Rectal smooth muscle tissue (tissue), 1 donor: ENCODE measurements at regions not wholly inside any gene's neighbourhood (a gene's known extent, or its start where the extent isn't known, plus 50 kb on each side); places are given as distances from the start of the nearest gene placed in this dataset.

Experiments
- H3K27ac ChIP-seq: one replicate; pipeline ENCODE4 v1.7.0; 2013; ENCODE audit warnings: low read depth, low read length, inconsistent platforms
- H3K27me3 ChIP-seq: one replicate; pipeline ENCODE4 v1.7.0; 2013; ENCODE audit warnings: low read length; ENCODE audit not compliant: control insufficient read depth, insufficient read depth
- H3K36me3 ChIP-seq: one replicate; pipeline ENCODE4 v1.7.0; 2013; ENCODE audit warnings: low read length; ENCODE audit not compliant: control insufficient read depth, insufficient read depth
- H3K4me1 ChIP-seq: one replicate; pipeline ENCODE4 v1.7.0; 2013; ENCODE audit warnings: low read length; ENCODE audit not compliant: control insufficient read depth, insufficient read depth
- H3K4me3 ChIP-seq: one replicate; pipeline ENCODE4 v1.7.0; 2013; ENCODE audit warnings: low read length
- H3K9ac ChIP-seq: one replicate; pipeline ENCODE4 v1.7.0; 2013; ENCODE audit warnings: low read length

GRCh38 chr12:89289720-89290119 is 62.6 kb downstream of the DUSP6 start:
- no peaks in the 10 kb centered on the region for H3K27me3 ChIP-seq
- H3K4me3 ChIP-seq = no peak overlapping the region
- H3K9ac ChIP-seq = no peak overlapping the region
- no peak overlapping the region for H3K27ac ChIP-seq
- H3K36me3 ChIP-seq = no peaks in the 10 kb centered on the region
- H3K4me1 ChIP-seq = no peaks in the 10 kb centered on the region

DNA sequence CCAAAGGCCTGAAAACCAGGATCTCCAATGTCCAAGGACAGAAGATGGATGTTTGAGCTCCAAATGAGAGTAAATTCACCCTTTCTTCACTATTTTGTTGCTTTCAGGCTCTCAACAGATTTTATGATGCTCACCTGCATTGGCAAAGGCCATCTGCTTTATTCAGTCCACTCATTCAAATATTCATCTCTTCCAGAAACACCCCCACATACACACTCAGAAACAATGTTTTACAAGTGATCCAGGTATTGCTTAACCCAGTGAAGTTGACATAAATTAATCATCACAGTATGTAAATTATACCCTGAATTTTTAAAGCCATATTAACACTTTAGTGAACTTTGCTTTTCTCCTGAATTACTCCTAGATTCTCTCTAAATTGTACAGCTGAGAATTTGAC is 63.3 kb downstream of the DUSP6 start:
- Histone ChIP-seq H3K4me3 (no peak overlapping the region), H3K9ac (no peak overlapping the region), H3K27ac (no peak overlapping the region), H3K4me1 (no peaks in the 10 kb centered on the region), H3K27me3 (no peaks in the 10 kb centered on the region), H3K36me3 (no peaks in the 10 kb centered on the region)

DNA sequence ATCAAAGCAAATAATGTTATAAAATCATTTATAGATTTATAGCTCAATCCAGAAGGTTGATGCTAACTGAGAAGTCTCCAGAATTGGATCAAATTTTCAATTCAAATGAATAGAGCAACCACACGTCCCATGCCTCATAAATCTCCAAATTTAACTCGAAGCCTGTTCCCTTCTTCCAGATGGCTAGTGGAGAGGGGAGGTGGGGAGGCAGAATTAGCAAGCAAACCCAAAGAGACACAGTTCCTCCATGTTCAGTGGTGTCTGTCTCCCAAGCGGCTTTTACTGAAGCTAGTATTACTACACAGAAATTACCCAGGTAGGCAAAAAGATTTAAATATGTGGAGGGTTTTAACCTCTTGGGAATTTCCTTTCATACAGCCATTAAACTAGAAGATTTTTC is 65.8 kb downstream of the DUSP6 start:
- Histone ChIP-seq H3K4me3 (no peak overlapping the region), H3K27ac (no peak overlapping the region), H3K27me3 (no peaks in the 10 kb centered on the region), H3K36me3 (no peaks in the 10 kb centered on the region), H3K4me1 (no peaks in the 10 kb centered on the region), H3K9ac (no peak overlapping the region)

- Histone ChIP-seq H3K27ac (no peak overlapping the region), H3K27me3 (no peaks in the 10 kb centered on the region), H3K4me1 (no peaks in the 10 kb centered on the region), H3K36me3 (no peaks in the 10 kb centered on the region), H3K4me3 (no peak overlapping the region), H3K9ac (no peak overlapping the region)
Measured at GRCh38 chr12:89281539-89281867, 70.8 kb downstream of the DUSP6 start.

DNA sequence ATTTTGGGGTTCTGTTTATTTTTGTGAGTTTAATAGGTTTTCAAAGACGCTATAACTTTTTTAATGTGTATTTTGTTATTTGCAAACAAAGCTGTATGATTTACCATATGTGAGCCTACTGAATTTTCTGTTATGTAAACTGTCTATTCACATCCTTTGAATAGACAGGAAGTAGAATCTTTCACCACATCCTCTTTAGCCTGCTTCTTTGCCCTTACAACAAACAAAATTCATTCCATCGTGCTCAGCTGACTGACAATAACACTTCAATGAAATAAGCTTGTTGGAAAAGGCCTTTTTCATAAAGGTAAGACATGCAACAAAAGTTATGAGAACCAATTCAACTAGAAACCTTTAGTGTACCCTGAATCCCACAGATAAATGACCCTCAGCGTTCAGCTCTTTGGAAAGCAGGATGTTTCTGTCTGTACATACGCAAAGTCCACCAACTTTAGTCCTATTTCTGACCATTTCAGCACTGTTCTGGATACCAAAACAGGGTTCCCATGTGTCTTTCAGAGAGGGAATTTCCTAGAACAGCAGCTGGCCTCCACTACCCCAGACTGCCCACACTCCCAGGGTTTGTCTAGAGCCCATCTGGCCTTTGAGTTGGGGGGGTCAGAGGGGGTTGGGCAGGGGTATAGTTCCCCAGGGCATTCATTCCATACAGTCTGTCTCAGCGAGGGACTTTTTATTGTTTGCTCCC is 71.3 kb downstream of the DUSP6 start:
- Histone ChIP-seq H3K36me3 (no peaks in the 10 kb centered on the region), H3K27ac (no peak overlapping the region), H3K9ac (no peak overlapping the region), H3K4me1 (no peaks in the 10 kb centered on the region), H3K27me3 (no peaks in the 10 kb centered on the region), H3K4me3 (no peak overlapping the region)

DNA sequence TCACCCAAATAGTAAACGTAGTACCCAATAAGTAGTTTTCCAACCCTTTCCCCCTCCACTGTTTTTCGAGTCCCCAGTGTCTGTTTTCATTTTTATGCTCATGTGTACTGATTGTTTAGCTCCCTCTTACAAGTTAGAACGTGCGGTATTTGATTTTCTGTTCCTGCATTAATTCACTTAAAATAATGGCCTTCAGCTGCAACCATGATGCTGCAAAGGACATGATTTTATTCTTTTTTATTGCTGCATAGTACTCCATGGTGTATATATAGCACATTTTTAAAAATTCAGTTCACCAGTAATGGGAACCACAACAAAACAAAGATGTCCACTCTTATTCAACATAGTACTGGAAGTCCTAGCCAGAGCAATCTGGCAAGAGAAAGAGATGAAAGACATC is 72.8 kb downstream of the DUSP6 start:
- H3K9ac ChIP-seq = no peak overlapping the region
- no peaks in the 10 kb centered on the region for H3K4me1 ChIP-seq
- H3K27ac ChIP-seq = no peak overlapping the region
- H3K27me3 ChIP-seq = no peaks in the 10 kb centered on the region
- no peaks in the 10 kb centered on the region for H3K36me3 ChIP-seq
- H3K4me3 ChIP-seq = no peak overlapping the region

GRCh38 chr12:89278862-89279261 is 73.4 kb downstream of the DUSP6 start:
- Histone ChIP-seq H3K4me1 (no peaks in the 10 kb centered on the region), H3K27me3 (no peaks in the 10 kb centered on the region), H3K4me3 (no peak overlapping the region), H3K27ac (no peak overlapping the region), H3K9ac (no peak overlapping the region), H3K36me3 (no peaks in the 10 kb centered on the region)

DNA sequence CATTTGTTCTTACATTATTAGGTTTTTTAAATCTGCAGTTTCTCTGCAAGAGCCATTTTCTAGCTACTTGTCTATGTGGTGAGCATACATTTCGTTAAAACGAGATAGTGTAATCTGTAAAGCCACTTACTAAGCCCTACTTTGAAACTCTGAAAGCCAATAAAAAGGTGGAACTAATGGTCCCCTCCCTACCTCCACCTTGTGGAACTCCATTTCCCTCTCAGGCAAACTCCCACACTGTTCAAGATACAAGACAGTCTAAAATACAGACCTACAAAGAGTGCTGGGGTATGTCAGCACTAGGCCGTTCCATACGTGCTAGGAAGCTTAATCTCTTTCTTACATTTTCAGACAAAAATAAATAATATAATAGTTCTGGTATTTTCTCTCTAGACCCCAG is 74.1 kb downstream of the DUSP6 start:
- Histone ChIP-seq H3K27ac (no peak overlapping the region), H3K36me3 (no peaks in the 10 kb centered on the region), H3K4me3 (no peak overlapping the region), H3K4me1 (no peaks in the 10 kb centered on the region), H3K27me3 (no peaks in the 10 kb centered on the region), H3K9ac (no peak overlapping the region)

GRCh38 chr12:89276860-89277259 is 75.4 kb downstream of the DUSP6 start:
- no peak overlapping the region for H3K27ac ChIP-seq
- H3K27me3 ChIP-seq = no peaks in the 10 kb centered on the region
- no peaks in the 10 kb centered on the region for H3K4me1 ChIP-seq
- no peak overlapping the region for H3K9ac ChIP-seq
- H3K36me3 ChIP-seq = no peaks in the 10 kb centered on the region
- H3K4me3 ChIP-seq = no peak overlapping the region

- Histone ChIP-seq H3K4me3 (no peak overlapping the region), H3K36me3 (no peaks in the 10 kb centered on the region), H3K27ac (no peak overlapping the region), H3K9ac (no peak overlapping the region), H3K4me1 (no peaks in the 10 kb centered on the region), H3K27me3 (no peaks in the 10 kb centered on the region)
Measured at GRCh38 chr12:89273525-89273924, 78.8 kb downstream of the DUSP6 start.

GRCh38 chr12:89270548-89270947 is 81.8 kb downstream of the DUSP6 start:
- H3K27me3 ChIP-seq = no peaks in the 10 kb centered on the region
- H3K9ac ChIP-seq = no peak overlapping the region
- no peak overlapping the region for H3K4me3 ChIP-seq
- no peaks in the 10 kb centered on the region for H3K36me3 ChIP-seq
- no peaks in the 10 kb centered on the region for H3K4me1 ChIP-seq
- H3K27ac ChIP-seq = no peak overlapping the region

- Histone ChIP-seq H3K27me3 (no peaks in the 10 kb centered on the region), H3K4me3 (no peak overlapping the region), H3K4me1 (no peaks in the 10 kb centered on the region), H3K36me3 (no peaks in the 10 kb centered on the region), H3K27ac (no peak overlapping the region), H3K9ac (no peak overlapping the region)
Measured at GRCh38 chr12:89269174-89269573, 83.1 kb downstream of the DUSP6 start.

GRCh38 chr12:89267404-89267803 is 84.9 kb downstream of the DUSP6 start:
- H3K27ac ChIP-seq = no peak overlapping the region
- no peak overlapping the region for H3K9ac ChIP-seq
- no peaks in the 10 kb centered on the region for H3K36me3 ChIP-seq
- H3K4me1 ChIP-seq = no peaks in the 10 kb centered on the region
- no peaks in the 10 kb centered on the region for H3K27me3 ChIP-seq
- H3K4me3 ChIP-seq = no peak overlapping the region
